ENCODE measurements at regions not wholly inside any gene's neighbourhood (a gene's known extent, or its start where the extent isn't known, plus 50 kb on each side); places are given as distances from the start of the nearest gene placed in this dataset.

DNA sequence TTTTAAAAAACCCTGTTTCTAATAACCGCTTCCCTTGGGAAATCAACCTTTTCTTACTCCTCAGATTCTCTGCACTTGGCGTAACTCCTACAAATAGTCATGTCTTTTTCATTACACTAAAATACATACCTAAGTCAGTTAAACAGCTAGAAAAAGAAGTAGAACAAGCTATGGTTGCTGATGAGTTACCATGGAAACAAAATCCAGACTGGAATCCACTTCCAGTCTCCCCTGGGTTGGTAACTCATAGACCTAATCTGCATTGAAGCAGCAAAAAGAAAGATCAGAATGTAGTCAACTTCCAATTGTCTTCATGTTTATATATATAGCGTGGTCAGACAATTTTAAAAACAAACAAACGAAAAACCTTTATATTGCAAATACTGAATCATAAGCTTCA lies 260.8 kb upstream of the LRRN1 start:
- no peak overlapping the region for H3K4me2 ChIP-seq (ENCODE audit: insufficient read depth in 1 of 2, low read depth in 2 of 2, low read length in 2 of 2)
- H2BK12ac ChIP-seq (ENCODE audit: low read depth, low read length): no peak overlapping the region
- no peaks in the 10 kb centered on the region for H4K20me1 ChIP-seq (replicated peaks in 1 of 2; ENCODE audit: control insufficient read depth in 1 of 2, insufficient read depth in 2 of 2, low read length in 2 of 2)
- 95% methylated on average over 4 of the region's 4 CpGs; no CpG with 5 or more reads in 1 of the 2 experiments for WGBS, 2 experiments (ENCODE audit: extremely low coverage in 1 of 2, insufficient coverage in 1 of 2, insufficient read length in 1 of 2, insufficient replicate concordance in 2 of 2, low coverage in 1 of 2, low lambda C conversion rate in 2 of 2, missing lambda C conversion rate in 1 of 2)
- no peak for DNase-seq (ENCODE audit: low read depth in 1 of 2, low spot score in 2 of 2)
- no peak overlapping the region for H3K4ac ChIP-seq (replicated peaks; ENCODE audit: insufficient read length, low read depth, low read length)
- no peak overlapping the region for H4K8ac ChIP-seq (ENCODE audit: extremely low read depth, insufficient read depth, low read length)
- H2AK5ac ChIP-seq (ENCODE audit: low read depth, low read length): no peak overlapping the region
- no peak overlapping the region for H4K5ac ChIP-seq (ENCODE audit: insufficient read length, low read depth, low read length)
- no peak overlapping the region for H3K56ac ChIP-seq (replicated peaks; ENCODE audit: insufficient read length, low read depth, low read length)
- H4K91ac ChIP-seq (replicated peaks; ENCODE audit: insufficient read length, low read length): no peak overlapping the region
- no peaks in the 10 kb centered on the region for H3K27me3 ChIP-seq (replicated peaks in 1 of 4; ENCODE audit: control insufficient read depth in 3 of 4, extremely low read depth in 1 of 4, insufficient read depth in 3 of 4, low read length in 3 of 4)
- H3K79me2 ChIP-seq (ENCODE audit: control insufficient read depth in 1 of 2, insufficient read depth in 2 of 2, low read length in 2 of 2): no peaks in the 10 kb centered on the region
- H2BK5ac ChIP-seq (ENCODE audit: low read depth, low read length): no peak overlapping the region
- H3K23me2 ChIP-seq (ENCODE audit: low read depth, low read length): no peaks in the 10 kb centered on the region
- H2BK15ac ChIP-seq (ENCODE audit: low read length): no peak overlapping the region
- no peak overlapping the region for H3K4me3 ChIP-seq (ENCODE audit: extremely low read depth in 1 of 4, insufficient read depth in 2 of 4, low read depth in 3 of 4, low read length in 4 of 4)
- H3K14ac ChIP-seq (ENCODE audit: insufficient read length): no peak overlapping the region
- H3K27ac ChIP-seq (ENCODE audit: low read depth, low read length): no peak overlapping the region
- H3K18ac ChIP-seq (ENCODE audit: extremely low read depth, low read length): no peak overlapping the region
- no peaks in the 10 kb centered on the region for H3K4me1 ChIP-seq (replicated peaks in 1 of 4; ENCODE audit: control insufficient read depth in 3 of 4, insufficient read depth in 4 of 4, low read length in 3 of 4)
- H2BK120ac ChIP-seq (replicated peaks; ENCODE audit: low read depth, low read length): no peak overlapping the region
- no peaks in the 10 kb centered on the region for H3K36me3 ChIP-seq (ENCODE audit: control insufficient read depth in 2 of 4, insufficient read depth in 4 of 4, low read length in 3 of 4)
- ChIA-PET CTCF (ENCODE audit: partially characterized antibody) (no interaction called here), POLR2A (ENCODE audit: partially characterized antibody) (no interaction called here)
- no peak for FAIRE-seq
- no peaks in the 10 kb centered on the region for H3K79me1 ChIP-seq (ENCODE audit: low read depth, low read length)
- H2AFZ ChIP-seq (ENCODE audit: low read length): no peak overlapping the region
- no peak overlapping the region for H2BK20ac ChIP-seq (ENCODE audit: low read length)
- no peak overlapping the region for H3K9ac ChIP-seq (replicated peaks in 1 of 4; ENCODE audit: extremely low read depth in 1 of 4, low read depth in 3 of 4, low read length in 3 of 4)
- no peak overlapping the region for H3K23ac ChIP-seq (ENCODE audit: insufficient read length)
- no peaks in the 10 kb centered on the region for H3K9me3 ChIP-seq (ENCODE audit: insufficient read depth in 2 of 2, low read depth in 1 of 2, low read length in 1 of 2)
- no peak for TF ChIP-seq SIRT6 (IDR thresholded peaks at IDR 0.05; ENCODE audit: low read length)
- TF ChIP-seq, protein P1, sequence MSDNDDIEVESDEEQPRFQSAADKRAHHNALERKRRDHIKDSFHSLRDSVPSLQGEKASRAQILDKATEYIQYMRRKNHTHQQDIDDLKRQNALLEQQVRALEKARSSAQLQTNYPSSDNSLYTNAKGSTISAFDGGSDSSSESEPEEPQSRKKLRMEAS (IDR thresholded peaks at IDR 0.05): no peak
- TF ChIP-seq TAF1 (IDR thresholded peaks at IDR 0.05; ENCODE audit: low read depth, low read length): no peak
- TF ChIP-seq MAFK (IDR thresholded peaks at IDR 0.05; ENCODE audit: low read depth, low read length): no peak
- TF ChIP-seq CBX5 (IDR thresholded peaks at IDR 0.05; ENCODE audit: low read depth, low read length): no peak
- no peak for TF ChIP-seq GTF2F1 (IDR thresholded peaks at IDR 0.05; ENCODE audit: borderline replicate concordance, low read depth, low read length)
- TF ChIP-seq, protein P2, sequence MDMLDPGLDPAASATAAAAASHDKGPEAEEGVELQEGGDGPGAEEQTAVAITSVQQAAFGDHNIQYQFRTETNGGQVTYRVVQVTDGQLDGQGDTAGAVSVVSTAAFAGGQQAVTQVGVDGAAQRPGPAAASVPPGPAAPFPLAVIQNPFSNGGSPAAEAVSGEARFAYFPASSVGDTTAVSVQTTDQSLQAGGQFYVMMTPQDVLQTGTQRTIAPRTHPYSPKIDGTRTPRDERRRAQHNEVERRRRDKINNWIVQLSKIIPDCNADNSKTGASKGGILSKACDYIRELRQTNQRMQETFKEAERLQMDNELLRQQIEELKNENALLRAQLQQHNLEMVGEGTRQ (IDR thresholded peaks at IDR 0.05; ENCODE audit: low read length): no peak
- TF ChIP-seq EP300 (IDR thresholded peaks at IDR 0.05; ENCODE audit: borderline replicate concordance in 1 of 2, low read depth in 2 of 2, low read length in 2 of 2): no peak

All from H1 (cell line).